ENCODE measurements at regions not wholly inside any gene's neighbourhood (a gene's known extent, or its start where the extent isn't known, plus 50 kb on each side); places are given as distances from the start of the nearest gene placed in this dataset.

DNA sequence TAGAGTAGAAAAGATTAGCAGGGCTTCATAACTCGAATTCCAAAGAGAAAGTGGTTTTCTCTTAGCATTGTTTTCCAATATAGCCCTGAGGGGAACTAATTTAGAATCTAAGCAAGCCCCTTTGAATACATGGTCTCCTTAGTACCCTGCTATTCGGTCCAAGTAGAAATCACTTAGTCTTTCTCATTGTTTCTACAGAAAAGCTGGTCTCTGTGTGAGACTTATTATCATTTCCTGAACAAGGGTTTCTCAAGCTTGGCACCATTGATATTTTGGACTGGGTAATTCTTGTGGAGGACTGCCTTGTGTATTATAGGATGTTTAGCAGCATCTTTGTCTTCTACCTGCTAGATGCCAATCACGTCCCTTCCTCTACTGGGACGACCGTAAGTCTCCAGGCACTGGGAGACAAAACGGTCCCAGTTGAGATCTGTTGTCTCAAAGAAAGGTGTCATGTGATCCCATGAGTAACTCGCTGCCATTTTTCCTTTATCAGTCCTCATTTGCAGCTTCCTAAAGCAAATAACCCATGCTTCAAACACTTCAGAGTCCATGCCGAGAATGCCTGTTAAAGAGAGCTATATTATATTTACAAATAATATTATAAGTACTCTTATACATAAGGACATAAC is 230.7 kb upstream of the SLCO3A1 start:
- H2AFZ ChIP-seq (ENCODE audit: low read length) = no peak overlapping the region
- no peaks in the 10 kb centered on the region for H3K79me2 ChIP-seq (ENCODE audit: insufficient read depth, low read length)
- H3K4me1 ChIP-seq (ENCODE audit: insufficient read depth, low read length, severe bottlenecking) = no peaks in the 10 kb centered on the region
- no peak overlapping the region for H3K4me3 ChIP-seq (ENCODE audit: low read depth, low read length, poor library complexity, severe bottlenecking)
- H3K9ac ChIP-seq (ENCODE audit: low read length) = no peak overlapping the region
- no peak for TF ChIP-seq EZH2 (IDR thresholded peaks at IDR 0.05; ENCODE audit: borderline replicate concordance, low read length)
- TF ChIP-seq, protein P1, sequence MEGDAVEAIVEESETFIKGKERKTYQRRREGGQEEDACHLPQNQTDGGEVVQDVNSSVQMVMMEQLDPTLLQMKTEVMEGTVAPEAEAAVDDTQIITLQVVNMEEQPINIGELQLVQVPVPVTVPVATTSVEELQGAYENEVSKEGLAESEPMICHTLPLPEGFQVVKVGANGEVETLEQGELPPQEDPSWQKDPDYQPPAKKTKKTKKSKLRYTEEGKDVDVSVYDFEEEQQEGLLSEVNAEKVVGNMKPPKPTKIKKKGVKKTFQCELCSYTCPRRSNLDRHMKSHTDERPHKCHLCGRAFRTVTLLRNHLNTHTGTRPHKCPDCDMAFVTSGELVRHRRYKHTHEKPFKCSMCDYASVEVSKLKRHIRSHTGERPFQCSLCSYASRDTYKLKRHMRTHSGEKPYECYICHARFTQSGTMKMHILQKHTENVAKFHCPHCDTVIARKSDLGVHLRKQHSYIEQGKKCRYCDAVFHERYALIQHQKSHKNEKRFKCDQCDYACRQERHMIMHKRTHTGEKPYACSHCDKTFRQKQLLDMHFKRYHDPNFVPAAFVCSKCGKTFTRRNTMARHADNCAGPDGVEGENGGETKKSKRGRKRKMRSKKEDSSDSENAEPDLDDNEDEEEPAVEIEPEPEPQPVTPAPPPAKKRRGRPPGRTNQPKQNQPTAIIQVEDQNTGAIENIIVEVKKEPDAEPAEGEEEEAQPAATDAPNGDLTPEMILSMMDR (IDR thresholded peaks at IDR 0.05; ENCODE audit: low read length) = no peak
- H3K9me3 ChIP-seq (ENCODE audit: low read length) = no peaks in the 10 kb centered on the region
- H4K20me1 ChIP-seq (ENCODE audit: insufficient read depth, low read length) = no peaks in the 10 kb centered on the region
- no peak overlapping the region for H3K4me2 ChIP-seq (ENCODE audit: low read length)
- H3F3A ChIP-seq (ENCODE audit: insufficient read depth, low read length) = no peaks in the 10 kb centered on the region
- H3K36me3 ChIP-seq (ENCODE audit: insufficient read depth, low read length) = no peaks in the 10 kb centered on the region
- H3K9me2 ChIP-seq (ENCODE audit: low read depth, low read length) = no peaks in the 10 kb centered on the region
- no peaks in the 10 kb centered on the region for H3K27me3 ChIP-seq (ENCODE audit: insufficient read depth, low read length)
- H3K27ac ChIP-seq (ENCODE audit: low read depth, low read length, poor library complexity, severe bottlenecking) = no peak overlapping the region

DNA sequence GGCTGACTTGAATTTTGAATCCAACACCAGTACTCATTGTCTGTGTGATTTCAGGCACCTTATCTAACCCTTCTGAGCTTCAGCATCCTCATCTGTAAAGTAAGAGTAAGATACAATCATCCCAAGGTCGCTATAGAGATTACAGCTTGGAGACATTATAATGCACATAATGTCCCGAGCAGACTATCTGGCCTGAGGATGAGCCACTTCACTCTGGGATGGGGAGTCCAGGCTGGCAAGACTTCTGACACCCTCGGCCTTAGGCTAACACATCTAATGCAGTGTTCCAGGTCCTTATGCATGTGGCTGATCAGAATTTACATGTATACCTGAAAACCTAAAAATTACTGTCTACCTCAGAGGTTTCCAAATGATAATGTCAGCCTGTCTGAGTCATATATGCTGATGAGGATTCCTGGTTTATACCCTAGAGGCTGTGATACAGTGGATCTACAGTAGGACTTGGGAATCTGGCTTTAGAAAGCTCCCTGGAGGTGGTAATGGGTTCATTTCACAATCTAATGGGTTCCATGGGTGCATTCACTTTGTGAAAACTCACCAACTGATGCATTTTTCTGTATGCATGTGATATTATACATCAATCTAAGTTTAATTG is 229.0 kb upstream of the SLCO3A1 start:
- no peaks in the 10 kb centered on the region for H3K79me2 ChIP-seq (ENCODE audit: insufficient read depth, low read length)
- no peaks in the 10 kb centered on the region for H3K9me3 ChIP-seq (ENCODE audit: low read length)
- H2AFZ ChIP-seq (ENCODE audit: low read length) = no peak overlapping the region
- no peaks in the 10 kb centered on the region for H3K36me3 ChIP-seq (ENCODE audit: insufficient read depth, low read length)
- H3K4me1 ChIP-seq (ENCODE audit: insufficient read depth, low read length, severe bottlenecking) = no peaks in the 10 kb centered on the region
- no peak overlapping the region for H3K27ac ChIP-seq (ENCODE audit: low read depth, low read length, poor library complexity, severe bottlenecking)
- no peak overlapping the region for H3K9ac ChIP-seq (ENCODE audit: low read length)
- no peaks in the 10 kb centered on the region for H3K9me2 ChIP-seq (ENCODE audit: low read depth, low read length)
- TF ChIP-seq, protein P1 (IDR thresholded peaks at IDR 0.05; ENCODE audit: low read length) = no peak
- TF ChIP-seq EZH2 (IDR thresholded peaks at IDR 0.05; ENCODE audit: borderline replicate concordance, low read length) = no peak
- no peak overlapping the region for H3K4me2 ChIP-seq (ENCODE audit: low read length)
- no peak overlapping the region for H3K4me3 ChIP-seq (ENCODE audit: low read depth, low read length, poor library complexity, severe bottlenecking)
- no peaks in the 10 kb centered on the region for H3K27me3 ChIP-seq (ENCODE audit: insufficient read depth, low read length)
- no peaks in the 10 kb centered on the region for H3F3A ChIP-seq (ENCODE audit: insufficient read depth, low read length)
- H4K20me1 ChIP-seq (ENCODE audit: insufficient read depth, low read length) = no peaks in the 10 kb centered on the region

DNA sequence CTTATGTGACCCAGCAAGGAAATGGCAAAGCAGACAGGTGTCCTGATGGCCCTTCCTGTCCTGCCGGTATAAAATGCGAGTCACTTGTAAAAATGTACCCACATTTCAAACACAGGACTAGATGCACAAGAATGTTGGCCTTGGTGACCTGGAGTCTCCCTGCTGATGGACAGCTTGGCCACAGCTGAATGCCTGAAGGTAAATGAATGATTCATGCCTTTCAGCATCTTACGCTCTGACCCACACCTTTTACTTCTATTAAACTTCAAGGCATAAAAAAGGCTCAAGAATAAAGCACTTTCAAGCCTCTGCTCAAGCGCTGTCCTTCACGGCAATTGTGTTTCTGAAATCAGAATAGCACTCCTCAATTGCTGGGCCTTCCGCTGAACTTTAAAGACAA is 228.0 kb upstream of the SLCO3A1 start:
- H3K4me2 ChIP-seq (ENCODE audit: low read length) = no peak overlapping the region
- no peaks in the 10 kb centered on the region for H3K4me1 ChIP-seq (ENCODE audit: insufficient read depth, low read length, severe bottlenecking)
- H3K79me2 ChIP-seq (ENCODE audit: insufficient read depth, low read length) = no peaks in the 10 kb centered on the region

More for the DNA sequence above, 228.0 kb upstream of the SLCO3A1 start:
- Histone ChIP-seq H3K9ac (ENCODE audit: low read length) (no peak overlapping the region), H3K36me3 (ENCODE audit: insufficient read depth, low read length) (no peaks in the 10 kb centered on the region), H4K20me1 (ENCODE audit: insufficient read depth, low read length) (no peaks in the 10 kb centered on the region), H3K9me2 (ENCODE audit: low read depth, low read length) (no peaks in the 10 kb centered on the region), H3K9me3 (ENCODE audit: low read length) (no peaks in the 10 kb centered on the region), H3F3A (ENCODE audit: insufficient read depth, low read length) (no peaks in the 10 kb centered on the region), H2AFZ (ENCODE audit: low read length) (no peak overlapping the region), H3K4me3 (ENCODE audit: low read depth, low read length, poor library complexity, severe bottlenecking) (no peak overlapping the region), H3K27ac (ENCODE audit: low read depth, low read length, poor library complexity, severe bottlenecking) (no peak overlapping the region), H3K27me3 (ENCODE audit: insufficient read depth, low read length) (no peaks in the 10 kb centered on the region)
- TF ChIP-seq EZH2 (IDR thresholded peaks at IDR 0.05; ENCODE audit: borderline replicate concordance, low read length) = no peak
- TF ChIP-seq, protein P1 (IDR thresholded peaks at IDR 0.05; ENCODE audit: low read length) = no peak
